Loucy (cell line): ENCODE measurements at regions not wholly inside any gene's neighbourhood (a gene's known extent, or its start where the extent isn't known, plus 50 kb on each side); places are given as distances from the start of the nearest gene placed in this dataset.
"Not testable (repeated sequence)": the region's sequence is repeated elsewhere in the genome, so short reads cannot be mapped to it uniquely, and the experiment has no call there.

Experiments used
- EZH2phosphoT487 ChIP-seq: fragments of 200-600 bp; IDR thresholded peaks from 2 replicates; pipeline ENCODE4 v1.6.1; 2018; ENCODE audit warnings: antibody characterized with exemption, mild to moderate bottlenecking, moderate library complexity, borderline replicate concordance
- TF ChIP-seq, protein P1 (sequence below): fragments of 200-600 bp; sonication (generic); conservative IDR thresholded peaks from 2 replicates; pipeline ENCODE4 v1.5.1; 2014; ENCODE audit warnings: mild to moderate bottlenecking, antibody characterized with exemption, low read length

- not testable (repeated sequence) for TF ChIP-seq EZH2phosphoT487
- TF ChIP-seq, protein P1, sequence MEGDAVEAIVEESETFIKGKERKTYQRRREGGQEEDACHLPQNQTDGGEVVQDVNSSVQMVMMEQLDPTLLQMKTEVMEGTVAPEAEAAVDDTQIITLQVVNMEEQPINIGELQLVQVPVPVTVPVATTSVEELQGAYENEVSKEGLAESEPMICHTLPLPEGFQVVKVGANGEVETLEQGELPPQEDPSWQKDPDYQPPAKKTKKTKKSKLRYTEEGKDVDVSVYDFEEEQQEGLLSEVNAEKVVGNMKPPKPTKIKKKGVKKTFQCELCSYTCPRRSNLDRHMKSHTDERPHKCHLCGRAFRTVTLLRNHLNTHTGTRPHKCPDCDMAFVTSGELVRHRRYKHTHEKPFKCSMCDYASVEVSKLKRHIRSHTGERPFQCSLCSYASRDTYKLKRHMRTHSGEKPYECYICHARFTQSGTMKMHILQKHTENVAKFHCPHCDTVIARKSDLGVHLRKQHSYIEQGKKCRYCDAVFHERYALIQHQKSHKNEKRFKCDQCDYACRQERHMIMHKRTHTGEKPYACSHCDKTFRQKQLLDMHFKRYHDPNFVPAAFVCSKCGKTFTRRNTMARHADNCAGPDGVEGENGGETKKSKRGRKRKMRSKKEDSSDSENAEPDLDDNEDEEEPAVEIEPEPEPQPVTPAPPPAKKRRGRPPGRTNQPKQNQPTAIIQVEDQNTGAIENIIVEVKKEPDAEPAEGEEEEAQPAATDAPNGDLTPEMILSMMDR, result not testable (repeated sequence)
These were observed 81.3 kb downstream of the TBC1D26 start for GRCh38 chr17:15813388-15813787.
